Omental fat pad (tissue), 3 donors: ENCODE measurements at regions not wholly inside any gene's neighbourhood (a gene's known extent, or its start where the extent isn't known, plus 50 kb on each side); places are given as distances from the start of the nearest gene placed in this dataset.
A peak's percentile ranks its signal among the peaks of the same experiment; 100 is the strongest.
"Not testable (repeated sequence)": the region's sequence is repeated elsewhere in the genome, so short reads cannot be mapped to it uniquely, and the experiment has no call there.

Experiments
- ATAC-seq: fragments of 150-250 bp; one replicate; pipeline ENCODE4 v1.9.1; 2016; ENCODE audit warnings: mild to moderate bottlenecking, moderate library complexity; ENCODE audit not compliant: low FRiP score
- DNase-seq: peaks from one replicate; pipeline ENCODE4 v3.0.0-alpha.2; 2019; ENCODE audit warnings: low spot score
- TF ChIP-seq, protein P1 (sequence below), 3 donors: fragments of 450-650 bp; IDR thresholded peaks; one replicate each; pipeline ENCODE4 v1.5.1; 2016 to 2017; ENCODE audit warnings: antibody characterized with exemption in 3 of 3, mild to moderate bottlenecking in 3 of 3, moderate library complexity in 2 of 3

DNA sequence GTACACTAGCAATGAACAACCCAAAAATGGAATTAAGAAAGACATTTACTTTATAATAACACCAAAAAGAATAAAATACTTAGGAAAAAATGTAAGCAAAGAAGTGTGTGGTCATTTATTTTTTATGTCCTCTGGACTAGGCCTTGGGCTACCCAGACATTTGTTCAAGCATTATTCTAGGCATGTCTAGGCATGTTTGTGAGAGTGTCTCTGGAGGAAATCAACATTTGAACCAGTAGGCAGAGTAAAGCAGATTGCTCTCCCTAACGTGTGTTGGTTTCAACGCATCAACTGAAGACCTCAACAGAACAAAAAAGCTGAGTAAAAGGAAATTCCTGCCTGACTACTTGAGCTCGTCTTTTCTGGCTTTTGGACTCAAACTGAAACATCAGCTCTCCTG lies 84.5 kb downstream of the ANKEF1 start:
- no peak for DNase-seq
- no peak for ATAC-seq
- TF ChIP-seq, protein P1, sequence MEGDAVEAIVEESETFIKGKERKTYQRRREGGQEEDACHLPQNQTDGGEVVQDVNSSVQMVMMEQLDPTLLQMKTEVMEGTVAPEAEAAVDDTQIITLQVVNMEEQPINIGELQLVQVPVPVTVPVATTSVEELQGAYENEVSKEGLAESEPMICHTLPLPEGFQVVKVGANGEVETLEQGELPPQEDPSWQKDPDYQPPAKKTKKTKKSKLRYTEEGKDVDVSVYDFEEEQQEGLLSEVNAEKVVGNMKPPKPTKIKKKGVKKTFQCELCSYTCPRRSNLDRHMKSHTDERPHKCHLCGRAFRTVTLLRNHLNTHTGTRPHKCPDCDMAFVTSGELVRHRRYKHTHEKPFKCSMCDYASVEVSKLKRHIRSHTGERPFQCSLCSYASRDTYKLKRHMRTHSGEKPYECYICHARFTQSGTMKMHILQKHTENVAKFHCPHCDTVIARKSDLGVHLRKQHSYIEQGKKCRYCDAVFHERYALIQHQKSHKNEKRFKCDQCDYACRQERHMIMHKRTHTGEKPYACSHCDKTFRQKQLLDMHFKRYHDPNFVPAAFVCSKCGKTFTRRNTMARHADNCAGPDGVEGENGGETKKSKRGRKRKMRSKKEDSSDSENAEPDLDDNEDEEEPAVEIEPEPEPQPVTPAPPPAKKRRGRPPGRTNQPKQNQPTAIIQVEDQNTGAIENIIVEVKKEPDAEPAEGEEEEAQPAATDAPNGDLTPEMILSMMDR (IDR thresholded peaks at IDR 0.05) = no peak

DNA sequence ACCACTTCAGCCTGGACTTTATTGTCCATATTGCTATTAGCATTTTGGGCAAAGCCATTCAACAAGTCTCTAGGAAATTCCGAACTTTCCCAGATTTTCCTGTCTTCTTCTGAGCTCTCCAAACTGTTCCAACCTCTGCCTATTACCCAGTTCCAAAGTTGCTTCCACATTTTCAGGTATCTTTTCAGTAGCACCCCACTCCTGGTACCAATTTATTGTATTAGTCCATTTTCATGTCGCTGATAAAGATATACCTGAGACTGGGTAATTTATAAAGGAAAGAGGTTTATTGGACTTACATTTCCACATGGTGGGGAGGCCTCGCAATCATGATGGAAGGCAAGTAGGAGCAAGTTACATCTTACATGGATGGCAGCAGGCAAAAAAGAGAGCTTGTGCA lies 90.1 kb downstream of the ANKEF1 start:
- not testable (repeated sequence) for DNase-seq, ATAC-seq

DNA sequence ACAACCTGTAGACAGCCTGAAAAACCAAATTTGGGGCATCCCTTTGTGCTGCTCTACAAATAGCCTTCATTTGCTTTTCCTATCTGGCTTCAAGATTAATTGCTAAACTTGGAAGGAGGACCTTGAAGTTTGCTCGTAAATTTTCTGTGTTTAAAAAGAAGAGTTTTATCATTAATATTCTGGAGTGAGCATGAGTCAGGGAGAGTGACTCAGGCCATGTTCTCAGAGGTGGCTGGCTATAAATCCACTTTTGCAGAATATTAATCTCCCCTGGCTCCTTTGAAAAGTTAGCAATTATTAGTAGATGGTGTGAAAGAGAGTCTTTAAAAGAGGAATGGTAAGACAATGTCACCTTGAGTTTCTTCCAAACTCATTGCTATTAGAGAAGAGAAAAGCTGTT lies 91.0 kb downstream of the ANKEF1 start:
- ATAC-seq = peak; percentile 70
- TF ChIP-seq, protein P1 (IDR thresholded peaks at IDR 0.05) = no peak
- DNase-seq = no peak

DNA sequence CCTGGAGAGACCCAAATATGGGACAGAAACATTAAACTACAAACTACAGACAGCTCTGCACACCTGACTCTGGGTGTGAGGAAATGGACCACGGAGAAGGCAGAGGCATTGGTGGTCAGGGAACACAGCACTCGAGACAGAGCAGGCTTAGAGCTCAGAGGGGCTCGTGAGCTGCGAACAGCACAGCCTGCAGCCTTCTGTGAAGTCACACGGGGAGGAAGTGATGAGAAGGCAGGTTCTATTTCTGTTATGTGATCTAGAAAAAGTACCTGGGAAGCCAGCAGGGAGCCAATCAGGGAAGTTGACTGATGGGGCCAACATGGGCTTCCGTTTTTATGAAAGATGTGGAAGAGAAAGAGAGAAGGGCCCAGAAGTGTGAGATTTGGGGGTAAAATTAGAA lies 88.9 kb upstream of the SNAP25 start:
- TF ChIP-seq, protein P1 (IDR thresholded peaks at IDR 0.05) = no peak
- ATAC-seq = no peak
- no peak for DNase-seq

DNA sequence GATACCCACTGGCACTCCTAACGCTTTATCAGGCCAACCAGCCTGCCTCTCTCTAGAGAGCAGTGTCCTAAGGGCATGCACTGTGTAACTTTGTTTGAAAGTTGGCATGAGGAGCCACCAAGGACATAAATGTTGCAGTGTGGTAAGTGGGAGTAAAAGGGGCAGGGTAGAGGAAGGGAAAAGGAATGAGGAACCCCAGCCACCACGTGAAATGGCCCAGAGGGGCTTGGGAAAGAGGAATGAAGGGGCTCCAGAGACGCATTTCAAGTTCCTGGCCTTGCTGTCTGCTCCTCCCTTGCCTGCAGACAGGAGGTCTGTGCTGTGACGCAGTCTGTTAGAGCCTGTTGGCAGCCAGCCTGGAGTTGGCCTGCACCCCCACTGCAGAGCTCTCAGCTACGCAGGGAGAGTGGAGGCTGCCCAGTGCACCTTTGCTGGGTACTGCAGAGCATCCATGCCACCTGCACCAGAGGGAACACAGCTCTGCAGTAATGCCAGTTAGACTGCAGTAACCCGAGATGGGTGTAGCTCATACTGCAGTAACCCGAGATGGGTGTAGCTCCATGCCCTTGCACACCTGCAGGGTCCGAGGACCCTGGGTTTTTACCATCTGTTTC lies 86.8 kb upstream of the SNAP25 start:
- ATAC-seq = peak; percentile 45
- no peak for DNase-seq
- TF ChIP-seq, protein P1 (IDR thresholded peaks at IDR 0.05) = no peak

DNA sequence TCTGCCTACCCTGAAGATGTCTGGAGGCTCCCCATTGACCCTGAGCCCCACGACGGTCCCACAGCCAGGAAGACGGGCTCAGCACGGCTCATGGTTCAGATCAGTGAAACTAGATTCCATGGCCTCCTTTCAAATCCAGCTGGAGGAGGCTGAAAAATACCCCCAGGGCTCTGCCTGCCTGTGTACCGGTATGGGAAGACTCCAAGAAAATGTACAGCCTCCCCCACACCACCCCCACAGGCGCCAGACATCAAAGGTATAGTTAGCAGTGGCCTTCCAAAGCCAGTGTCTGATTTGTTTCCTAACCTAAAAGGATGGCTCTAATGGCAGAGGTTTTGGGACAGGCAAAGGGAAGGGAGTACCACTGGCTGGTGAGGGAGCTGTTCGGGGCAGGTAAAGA lies 86.2 kb upstream of the SNAP25 start:
- ATAC-seq (no peak), DNase-seq (no peak)
- TF ChIP-seq, protein P1 (IDR thresholded peaks at IDR 0.05) = no peak

DNA sequence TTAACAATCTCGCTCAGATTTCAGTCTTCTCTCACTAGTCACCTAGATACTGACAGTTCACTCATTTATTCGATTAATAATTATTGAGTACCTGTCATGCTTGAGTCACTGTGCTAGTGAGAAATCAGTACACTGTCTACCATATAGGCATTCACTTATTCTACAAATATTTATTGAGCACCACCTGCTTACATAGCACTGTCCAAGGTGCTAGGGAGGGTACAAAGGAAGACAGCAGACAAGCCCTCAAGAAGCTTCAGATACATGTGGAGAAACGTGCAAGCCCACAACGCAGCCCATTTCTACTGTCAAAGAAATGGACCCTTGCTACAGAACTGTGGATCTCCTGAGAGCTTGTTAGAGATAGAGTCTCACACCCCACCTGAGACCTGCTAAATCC lies 85.1 kb upstream of the SNAP25 start:
- DNase-seq = no peak
- ATAC-seq = no peak
- TF ChIP-seq, protein P1 (IDR thresholded peaks at IDR 0.05) = no peak

DNA sequence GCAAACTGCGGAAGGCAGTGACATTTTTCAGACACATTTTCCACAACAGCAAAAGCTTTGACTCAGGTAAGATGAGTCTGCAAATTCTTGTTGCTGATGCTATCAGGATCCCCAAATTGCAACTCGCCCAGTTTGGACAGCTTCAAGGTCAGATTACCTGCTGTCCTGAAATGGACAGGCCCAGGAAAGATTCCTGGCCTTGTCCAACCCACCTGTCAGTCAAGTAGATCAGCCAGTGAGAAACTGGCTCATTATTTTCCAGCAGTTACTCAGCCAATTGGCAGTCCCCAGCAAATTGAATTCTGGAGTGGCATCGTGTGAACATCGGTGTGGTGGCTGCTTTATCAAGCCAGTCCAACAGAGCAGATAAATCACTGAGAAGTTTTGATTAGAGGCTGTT lies 84.5 kb upstream of the SNAP25 start:
- no peak for ATAC-seq
- TF ChIP-seq, protein P1 (IDR thresholded peaks at IDR 0.05) = no peak
- no peak for DNase-seq
